HG03469 (cell line): ENCODE measurements at regions not wholly inside any gene's neighbourhood (a gene's known extent, or its start where the extent isn't known, plus 50 kb on each side); places are given as distances from the start of the nearest gene placed in this dataset.

Experiments
- ATAC-seq: cut with Tn5 transposase; IDR thresholded peaks from one replicate; pipeline ENCODE4 v1.9.1; 2021; ENCODE audit warnings: mild to moderate bottlenecking, moderate library complexity, moderate number of reproducible peaks; ENCODE audit not compliant: unreplicated experiment

DNA sequence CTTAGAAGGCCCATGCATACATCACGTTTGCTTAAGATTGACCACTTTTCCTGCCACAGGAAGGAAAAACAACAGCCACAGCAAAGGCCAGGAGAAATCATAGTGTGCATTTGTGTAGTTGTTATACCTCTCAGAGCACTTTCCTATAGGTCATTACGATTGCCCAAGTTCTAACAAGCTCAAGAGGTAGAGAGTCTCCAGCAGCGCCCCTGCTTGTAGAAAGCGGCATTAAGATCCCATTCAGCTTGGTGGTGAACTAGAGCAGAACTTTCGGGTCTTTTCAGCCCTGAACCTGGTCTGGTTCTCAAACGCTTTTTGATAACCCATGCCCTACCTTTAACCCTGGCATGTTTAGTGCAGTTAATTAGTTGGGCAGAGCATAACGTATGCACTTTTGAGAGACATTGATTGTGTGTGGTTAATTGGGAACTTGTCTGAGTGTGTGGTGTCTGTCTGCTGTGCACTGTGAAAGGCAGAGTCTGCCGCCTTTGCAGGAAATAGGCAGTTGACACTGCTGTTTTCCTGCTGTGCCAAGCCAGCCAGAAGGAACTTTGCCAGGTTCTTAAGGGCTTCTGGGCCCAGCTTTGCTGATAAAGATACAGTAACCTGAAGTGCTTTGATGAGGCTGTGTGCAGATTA lies 109.9 kb upstream of the CLMP start:
- no peak for ATAC-seq

DNA sequence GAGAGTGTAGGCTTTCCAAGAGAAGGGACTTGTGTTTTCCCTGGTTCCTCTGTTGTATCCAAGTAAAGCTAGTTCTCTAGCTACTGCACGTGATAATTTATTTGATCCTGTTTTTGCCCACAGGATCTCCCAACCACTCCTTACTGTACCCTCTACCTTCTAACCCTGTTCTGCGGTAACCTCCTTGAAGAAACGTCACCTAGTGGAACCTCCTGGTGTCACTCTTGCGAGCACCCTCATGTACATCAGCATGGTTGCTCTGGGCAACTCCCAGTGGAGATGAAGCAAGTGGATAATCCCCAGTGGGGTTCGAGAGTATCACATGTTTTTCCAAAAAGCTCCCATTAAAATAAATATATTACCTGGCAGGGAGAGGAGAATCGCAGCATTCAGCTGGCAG lies 108.9 kb upstream of the CLMP start:
- ATAC-seq: no peak

DNA sequence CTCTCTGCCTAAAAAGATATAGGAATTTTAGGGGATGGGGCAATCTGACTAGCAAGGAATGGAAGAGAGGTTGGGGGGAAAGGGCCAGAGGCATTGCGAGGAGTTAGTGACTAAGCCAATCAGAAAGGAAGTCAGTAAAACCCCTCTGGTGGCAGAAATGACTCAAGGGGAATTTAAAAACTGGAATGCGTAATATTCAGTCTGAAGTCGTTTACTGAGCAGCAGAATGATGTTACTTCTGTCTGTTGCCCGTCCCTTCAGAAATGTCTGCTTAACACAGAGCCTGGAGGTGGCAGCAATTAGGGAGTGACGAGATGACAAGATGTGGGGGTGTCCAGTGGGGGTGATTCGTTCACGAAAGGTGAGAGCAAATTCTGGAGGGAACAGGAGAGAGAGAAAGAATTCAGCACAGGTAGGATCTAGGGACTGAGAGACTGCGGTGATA lies 107.7 kb upstream of the CLMP start:
- ATAC-seq: peak; percentile 49

DNA sequence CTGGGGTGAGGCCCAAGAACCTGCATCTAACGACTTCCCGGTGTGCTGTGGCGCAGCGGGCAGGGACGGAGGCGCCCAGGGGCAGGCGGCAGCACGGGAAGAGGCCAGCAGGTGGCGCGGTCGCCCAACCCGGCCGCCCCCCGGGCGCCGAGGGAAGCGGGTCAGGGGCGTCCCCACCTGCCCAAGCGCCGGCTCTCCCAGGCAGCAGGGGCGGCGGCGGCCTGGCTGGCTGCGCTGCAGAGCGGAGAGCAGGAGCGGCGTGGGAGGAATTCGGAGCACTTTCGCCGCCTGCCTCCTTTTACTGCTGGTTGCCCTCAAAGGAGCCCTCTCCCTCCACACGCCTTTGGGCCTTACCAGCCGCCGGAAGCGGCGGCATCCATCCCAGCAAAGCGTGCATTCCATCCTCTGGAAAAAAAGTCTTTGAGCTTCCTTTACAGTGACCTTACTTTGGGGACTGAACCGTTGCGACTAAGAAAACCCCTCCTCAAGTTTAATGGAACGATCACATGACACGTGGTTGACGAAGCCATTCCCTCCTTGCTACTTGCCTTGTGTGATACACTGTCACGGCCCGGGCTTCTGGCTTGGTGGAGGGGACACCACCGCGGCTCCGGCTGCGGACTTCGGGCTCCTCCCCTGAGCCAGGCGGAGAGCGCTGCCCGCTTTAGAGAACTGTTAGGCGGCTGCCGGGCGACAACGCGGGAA lies 106.8 kb upstream of the CLMP start:
- no peak for ATAC-seq

DNA sequence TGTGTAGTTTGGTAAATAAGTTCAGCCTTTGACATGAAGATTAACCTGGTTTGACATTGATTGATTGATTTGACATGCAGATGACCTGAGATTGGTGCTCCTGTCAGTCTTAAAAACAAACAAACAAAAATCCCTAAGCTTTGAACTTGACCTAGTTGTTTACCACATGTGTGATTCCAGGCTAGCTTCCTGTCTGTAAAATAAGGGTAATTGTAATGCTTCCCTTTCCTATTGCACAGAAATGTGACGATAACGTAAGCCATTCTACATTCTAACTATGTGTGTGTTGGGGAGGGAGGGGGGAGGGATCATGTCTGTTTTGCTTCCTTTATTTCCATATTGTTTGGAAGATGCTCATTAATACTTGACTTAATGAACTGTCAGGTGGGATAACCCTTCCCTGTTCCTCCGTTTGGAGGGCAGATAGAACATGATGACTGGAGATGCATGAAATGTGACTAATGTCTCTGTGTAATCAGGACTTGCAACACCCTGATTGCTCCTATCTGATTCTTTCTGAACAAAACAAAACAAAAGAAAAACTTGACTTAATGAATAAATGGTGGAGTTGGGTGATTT lies 106.1 kb upstream of the CLMP start:
- no peak for ATAC-seq

DNA sequence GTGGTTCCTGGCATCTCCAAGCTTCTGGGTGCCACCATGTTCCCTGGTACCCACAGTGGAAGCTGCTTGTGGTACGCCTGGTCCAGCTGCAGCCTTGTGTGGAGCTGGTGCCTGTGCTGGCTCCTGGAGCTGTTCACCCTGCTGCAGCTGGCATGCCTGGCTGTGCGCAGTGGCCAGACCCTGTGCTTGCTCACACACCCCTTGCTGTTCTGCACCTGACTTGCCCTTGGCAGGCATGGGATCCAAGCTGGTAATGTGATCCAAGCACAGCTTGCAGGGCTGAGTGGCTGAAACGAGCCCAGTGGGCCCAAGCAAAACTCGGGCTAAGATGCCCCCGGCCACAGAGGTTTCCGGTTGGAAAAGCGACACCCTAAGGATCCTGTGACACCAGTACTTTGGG lies 104.7 kb upstream of the CLMP start:
- no peak for ATAC-seq

DNA sequence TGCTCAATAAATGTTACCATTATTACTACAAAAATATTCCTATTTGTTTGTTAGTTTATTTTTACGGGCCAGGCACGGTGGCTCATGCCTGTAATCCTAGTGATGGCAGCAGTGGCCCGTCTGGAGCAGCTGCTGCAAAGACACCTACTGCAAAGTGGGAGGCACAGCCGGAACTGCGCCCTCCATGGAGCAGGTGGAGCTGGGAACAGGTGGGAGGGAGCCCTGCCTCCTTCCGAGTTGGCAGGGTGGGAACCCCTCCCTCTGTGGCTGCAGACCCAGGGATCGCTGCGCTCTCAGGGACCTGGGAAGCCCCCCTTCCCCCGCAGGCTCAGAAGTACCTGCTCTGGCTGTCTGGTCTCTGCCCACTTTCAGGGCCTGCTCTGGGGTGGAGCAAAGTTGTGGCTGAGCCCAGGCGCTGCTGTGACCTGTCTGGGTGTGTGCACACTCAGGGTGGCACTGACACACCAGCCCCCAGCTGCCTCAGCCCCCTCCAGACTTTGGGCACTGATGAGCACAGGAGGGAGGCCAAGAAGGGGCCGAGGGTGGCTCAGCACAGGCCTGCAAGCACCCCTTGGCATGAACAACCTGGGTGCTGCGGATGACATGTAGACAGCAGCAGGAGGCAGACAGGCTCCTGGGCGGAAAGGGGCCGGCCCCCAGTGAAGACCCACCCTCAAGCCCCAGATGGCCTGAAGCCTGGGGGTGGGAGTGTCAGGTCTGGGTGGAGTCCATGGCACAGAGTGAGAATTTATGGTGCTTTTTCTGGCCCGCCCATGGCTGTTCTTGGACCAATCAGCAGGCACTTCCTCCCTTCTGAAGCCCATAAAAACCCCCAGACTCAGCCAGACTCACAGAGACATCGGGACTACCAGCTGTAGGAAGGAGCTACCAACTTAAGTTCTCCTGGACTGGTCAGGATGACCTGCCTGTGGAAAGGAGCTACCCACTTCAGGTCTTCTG lies 103.7 kb upstream of the CLMP start:
- ATAC-seq: no peak

DNA sequence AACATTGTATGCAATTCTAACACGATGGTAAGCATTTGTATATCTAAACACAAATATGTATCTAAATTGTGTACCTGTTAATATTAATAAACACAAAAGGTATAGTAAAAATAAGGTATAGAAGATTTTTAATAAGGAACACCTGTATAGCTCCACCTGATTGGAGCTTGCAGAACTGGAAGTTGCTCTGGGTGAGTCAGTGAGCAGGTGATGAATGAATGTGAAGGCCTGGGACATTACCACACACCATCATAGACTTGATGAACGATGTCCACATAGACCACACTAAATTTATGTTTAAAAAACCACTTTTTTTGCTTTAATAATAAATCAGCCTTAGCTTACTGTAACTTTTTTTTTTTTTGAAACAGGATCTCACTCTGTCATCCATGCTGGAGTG lies 97.6 kb upstream of the CLMP start:
- ATAC-seq: no peak

DNA sequence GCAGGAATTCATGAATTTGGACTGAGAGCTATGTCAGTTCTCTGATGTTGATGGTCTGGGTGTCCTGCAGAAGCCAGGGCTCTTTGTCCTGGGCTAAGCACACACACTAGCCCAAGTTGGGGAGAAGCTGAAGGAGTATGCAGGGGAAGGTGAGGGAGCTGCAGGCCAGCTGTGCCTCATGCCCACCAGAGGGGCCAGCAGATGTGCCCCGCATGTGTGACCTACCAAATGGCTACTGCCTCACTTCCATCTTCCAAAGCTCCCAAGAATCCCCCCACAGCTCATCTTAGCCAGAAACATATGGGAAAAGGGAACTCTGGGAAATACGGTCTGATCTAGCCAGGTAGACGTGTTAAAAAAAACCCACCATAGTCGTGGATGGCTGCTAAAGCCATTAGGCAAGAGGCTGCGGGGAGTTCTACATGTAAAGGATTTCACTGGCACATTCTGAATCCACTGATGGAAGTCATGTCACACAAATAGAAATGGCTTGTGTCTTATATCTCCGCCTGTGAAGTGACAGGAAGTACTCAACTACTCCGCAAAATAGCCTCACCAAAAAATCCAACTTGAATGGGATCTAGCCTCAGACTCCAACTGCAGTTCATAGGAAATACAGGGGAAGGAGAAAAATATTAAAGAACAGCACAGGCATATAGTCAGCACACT lies 96.3 kb upstream of the CLMP start:
- no peak for ATAC-seq

DNA sequence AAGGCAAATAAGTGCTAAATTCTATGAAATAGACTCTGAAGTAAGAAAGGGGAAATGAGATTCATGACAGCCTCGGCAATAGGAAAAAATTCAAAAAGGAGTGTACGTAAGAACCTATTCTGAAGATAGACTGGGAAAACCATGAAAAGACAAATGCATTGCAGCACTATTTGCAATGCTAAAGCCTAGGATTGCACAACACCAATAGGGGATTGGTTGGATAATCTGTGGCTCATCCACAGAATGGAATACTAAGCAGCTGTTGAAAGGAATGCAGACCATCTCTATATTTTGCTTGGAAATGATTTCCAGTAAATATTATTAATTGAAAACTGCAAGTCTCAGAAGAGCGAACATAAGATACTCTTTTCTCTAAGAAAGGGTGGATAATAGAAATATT lies 91.7 kb upstream of the CLMP start:
- no peak for ATAC-seq

DNA sequence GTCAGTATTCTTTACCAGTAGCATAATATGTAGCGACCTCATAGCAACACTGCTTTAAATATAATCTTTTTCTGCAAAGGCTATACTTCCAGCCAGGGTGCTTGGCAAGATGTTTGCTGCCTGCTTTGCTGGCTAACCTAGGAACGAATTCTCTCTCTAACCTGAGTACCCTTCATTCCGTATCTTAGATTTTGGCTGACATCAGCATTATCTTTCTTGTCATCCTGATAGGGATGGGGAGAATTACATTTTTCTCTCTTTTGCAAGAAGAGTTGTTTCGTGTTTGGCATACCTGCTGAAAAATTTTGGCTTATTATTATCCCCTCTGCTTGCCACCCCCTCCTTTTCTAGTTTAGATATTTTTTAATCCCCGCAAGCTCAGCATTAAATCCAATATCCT lies 91.2 kb upstream of the CLMP start:
- no peak for ATAC-seq

DNA sequence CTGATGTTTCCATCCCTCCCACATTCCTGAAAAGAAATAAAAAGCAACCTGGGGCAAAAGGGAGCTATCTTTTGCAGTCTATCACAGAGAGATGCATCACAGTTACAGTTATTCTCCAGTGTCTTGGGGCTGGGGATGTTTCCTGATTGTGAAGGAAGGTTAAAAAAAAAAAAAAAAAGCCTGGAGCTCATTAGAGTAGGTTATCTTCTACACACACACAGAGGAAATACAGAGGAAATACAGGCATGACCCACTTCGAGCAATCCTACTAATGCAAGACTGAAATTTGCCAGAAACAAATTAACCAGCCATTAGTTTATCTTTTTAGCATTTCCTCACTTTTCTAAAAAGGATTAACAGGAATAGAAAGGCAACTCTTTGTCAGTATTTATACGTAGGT lies 89.4 kb upstream of the CLMP start:
- ATAC-seq: no peak

DNA sequence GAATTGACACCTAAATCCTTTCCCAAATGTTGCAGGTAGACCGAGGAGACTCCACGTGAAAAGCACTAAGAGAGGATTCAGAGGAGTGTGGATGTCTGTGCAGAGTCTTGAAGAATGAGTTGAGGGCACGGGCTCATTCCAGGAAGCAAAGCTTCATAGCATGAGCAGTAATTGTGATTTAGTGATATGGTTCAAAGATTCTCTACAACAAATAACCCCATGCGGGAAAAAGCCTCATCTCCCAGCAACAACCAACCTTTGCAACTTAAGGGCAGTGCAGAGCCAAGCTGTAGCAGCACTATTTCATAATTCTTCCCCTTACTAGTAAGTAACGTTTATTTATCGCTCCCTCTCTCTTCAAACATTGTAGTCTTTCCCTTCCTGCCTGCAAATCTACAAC lies 87.5 kb upstream of the CLMP start:
- no peak for ATAC-seq

DNA sequence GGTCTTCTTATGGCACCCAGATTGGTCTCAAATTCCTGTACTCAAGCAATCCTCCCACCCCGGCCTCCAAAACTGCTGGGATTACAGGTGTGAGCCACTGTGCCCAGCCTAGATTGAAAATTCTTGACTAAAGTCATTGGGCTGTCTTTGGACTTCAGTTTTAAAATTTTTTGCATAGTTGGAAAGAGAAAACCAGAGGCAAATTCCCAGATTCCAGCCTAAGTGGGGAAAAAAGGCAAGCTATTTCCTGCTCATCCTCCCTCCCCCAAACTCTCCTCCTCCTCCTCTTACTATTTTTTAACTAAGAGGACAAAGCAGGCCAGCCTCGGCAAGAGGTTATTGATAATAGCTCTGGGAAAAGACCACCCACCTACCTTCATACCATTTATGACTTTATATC lies 78.6 kb upstream of the CLMP start:
- no peak for ATAC-seq

DNA sequence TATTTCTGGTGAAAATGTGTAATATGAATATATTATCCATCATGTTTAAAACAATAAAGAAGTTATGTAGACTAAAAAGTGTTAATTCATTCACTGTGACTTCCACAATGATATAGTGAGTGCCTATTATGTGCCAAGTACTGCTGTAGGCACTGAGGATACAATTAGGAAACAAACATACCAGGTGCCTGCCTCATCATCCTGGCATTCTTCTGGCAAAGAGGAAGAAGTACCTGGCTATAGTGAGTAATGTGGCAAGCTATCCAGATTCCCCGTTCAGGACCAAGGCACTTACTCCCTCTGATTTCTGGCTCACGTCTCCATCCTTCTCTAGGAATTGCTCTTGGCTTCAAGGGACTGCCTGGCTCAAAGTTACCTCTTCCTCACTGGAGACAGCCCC lies 77.5 kb upstream of the CLMP start:
- ATAC-seq: no peak

DNA sequence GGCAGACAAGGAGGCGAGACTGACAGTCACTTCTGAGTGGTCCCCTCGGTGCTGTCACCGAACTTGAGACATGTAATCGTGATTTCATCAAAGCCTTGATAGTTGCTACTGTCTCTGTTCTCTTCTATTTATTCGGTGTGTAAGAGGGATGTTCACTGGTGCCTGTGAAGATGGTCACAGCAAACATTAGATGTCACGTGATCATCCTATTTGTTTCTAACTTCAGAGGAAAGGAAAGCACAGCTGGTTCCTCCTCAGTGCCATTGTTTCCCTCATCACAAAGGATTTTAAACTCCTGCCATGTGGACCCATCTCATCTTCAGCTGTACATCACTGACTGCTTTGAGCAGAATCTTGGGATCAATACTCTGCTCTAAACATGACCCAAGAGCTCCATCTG lies 73.1 kb upstream of the CLMP start:
- ATAC-seq: no peak

DNA sequence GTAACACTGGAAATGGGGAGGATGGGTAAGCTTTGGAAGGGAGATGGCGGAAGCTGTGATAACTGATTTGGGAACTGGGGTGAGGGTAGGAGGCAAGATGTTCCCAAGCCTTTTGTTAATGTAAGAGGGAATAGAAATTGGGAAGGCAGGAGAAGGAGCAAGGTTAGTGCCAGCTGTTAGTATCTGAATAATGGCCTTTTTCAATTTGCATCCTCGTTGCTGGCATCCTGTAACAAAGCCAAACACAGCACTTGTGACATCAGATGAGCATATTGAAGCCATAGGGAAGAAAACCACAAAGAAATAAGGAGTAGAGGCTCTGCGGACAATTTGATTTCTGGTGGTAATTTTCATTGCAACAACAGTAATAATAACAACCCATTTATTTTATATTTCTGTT lies 70.9 kb upstream of the CLMP start:
- no peak for ATAC-seq

DNA sequence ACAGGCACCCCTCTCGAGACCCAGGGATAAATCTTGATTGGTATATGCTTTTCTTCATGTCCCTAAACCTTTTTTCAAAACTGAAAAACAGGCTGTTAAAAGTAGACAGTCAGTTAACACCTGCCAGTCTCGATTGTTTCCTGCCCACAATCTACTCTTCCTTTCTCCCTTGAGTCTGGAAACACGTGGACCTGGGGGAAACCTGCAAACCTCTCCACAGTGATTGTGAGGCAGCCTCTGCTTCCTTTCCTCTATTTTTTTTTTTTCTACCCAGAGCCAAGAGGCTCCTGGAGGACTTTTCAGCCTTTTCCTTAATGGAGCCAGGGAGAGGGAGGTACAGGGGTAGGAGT lies 69.4 kb upstream of the CLMP start:
- no peak for ATAC-seq

DNA sequence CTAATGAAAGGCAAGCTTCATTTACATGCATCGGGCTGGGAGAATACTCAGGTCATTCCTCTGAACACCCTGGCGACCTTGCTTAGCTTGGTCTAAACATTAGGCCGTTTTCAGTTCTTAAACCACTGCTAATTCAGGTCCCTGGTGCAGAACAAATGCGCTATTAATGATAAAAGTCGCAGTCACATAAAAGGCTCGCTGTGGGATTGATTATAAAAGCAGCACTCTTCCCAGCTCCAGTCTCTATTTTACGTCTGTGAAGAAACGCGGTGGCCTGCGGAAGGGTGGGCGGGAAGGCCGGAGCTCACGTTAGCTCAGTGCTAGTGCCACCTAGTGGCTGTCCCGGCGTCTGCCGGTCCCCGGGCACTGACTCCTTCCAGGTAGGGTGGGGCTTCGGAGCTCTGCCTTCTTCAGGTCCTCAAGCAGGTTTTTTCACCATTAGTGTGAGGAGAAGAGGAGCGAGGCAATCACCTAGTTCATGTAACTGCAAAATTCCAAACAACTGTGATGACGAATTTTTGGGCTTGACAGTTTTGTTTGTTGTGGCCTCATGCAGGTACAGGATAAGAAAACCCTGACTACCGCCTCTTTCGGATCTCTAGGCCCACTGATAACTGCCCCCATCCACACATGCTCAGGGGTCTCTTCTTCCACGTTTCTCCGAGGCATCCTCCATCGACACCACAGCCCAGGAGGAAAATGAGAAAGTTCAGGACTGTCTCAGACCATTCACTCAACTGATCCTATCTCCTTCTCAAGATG lies 66.5 kb upstream of the CLMP start:
- ATAC-seq: no peak

DNA sequence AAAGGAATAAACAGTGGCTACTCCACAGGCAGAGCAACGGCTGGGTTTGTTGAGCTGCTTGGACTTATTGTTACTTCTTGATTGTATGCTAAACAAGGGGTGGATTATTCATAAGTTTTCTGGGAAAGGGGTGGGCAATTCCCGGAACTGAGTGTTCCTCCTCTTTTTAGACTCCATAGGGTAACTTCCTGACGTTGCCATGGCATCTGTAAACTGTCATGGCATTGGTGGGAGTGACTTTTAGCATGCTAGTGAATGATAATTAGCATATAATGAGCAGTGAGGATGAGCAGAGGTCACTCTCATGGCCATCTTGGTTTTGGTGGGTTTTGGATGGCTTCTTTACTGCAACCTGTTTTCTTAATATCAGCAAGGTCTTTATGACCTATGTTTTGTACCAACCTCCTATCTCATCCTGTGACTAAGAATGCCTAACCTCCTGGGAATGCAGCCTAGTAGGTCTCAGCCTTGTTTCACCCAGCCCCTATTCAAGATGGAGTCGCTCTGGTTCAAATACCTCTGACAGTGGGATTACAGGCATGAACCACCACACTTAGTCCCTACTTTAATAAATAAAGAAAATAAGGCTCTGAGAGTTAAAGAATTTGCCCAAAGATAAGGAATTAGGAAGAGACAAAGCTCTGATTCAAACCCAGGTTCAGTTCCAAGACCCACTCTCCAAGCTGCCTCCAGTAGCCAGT lies 65.6 kb upstream of the CLMP start:
- ATAC-seq: no peak
